Calu3 (cell line): ENCODE measurements at regions not wholly inside any gene's neighbourhood (a gene's known extent, or its start where the extent isn't known, plus 50 kb on each side); places are given as distances from the start of the nearest gene placed in this dataset.

Experiments used
- BruUV-seq: library from RNA; stranded (reverse); fragments of 400-500 nt; replicated peaks from 2 replicates; lab custom pipeline; 2021; lab: Mats Ljungman, UMichigan
- CTCF ChIA-PET: fragments of 300-600 bp; sonication (Branson Sonifier 250); formaldehyde crosslinking; loops from one replicate; lab custom pipeline; 2022; ENCODE audit warnings: antibody characterized with exemption; lab: Charles Lee
- DNase-seq: peaks from one replicate; pipeline ENCODE4 v3.0.0; 2022
- H3K27ac Mint-ChIP-seq: one replicate; pipeline ENCODE4 v1.8.0; 2022; ENCODE audit warnings: mixed read lengths; ENCODE audit not compliant: unreplicated experiment
- H3K27me3 Mint-ChIP-seq: one replicate; pipeline ENCODE4 v1.8.0; 2022; ENCODE audit warnings: mixed read lengths; ENCODE audit not compliant: unreplicated experiment
- H3K36me3 Mint-ChIP-seq: one replicate; pipeline ENCODE4 v1.8.0; 2022; ENCODE audit warnings: mild to moderate bottlenecking, moderate library complexity, mixed read lengths; ENCODE audit not compliant: insufficient read depth, unreplicated experiment
- H3K4me1 Mint-ChIP-seq: one replicate; pipeline ENCODE4 v1.8.0; 2022; ENCODE audit warnings: mild to moderate bottlenecking, low read depth, mixed read lengths; ENCODE audit not compliant: unreplicated experiment
- H3K4me3 Mint-ChIP-seq: one replicate; pipeline ENCODE4 v1.8.0; 2022; ENCODE audit warnings: mild to moderate bottlenecking, low read depth, moderate library complexity, mixed read lengths; ENCODE audit not compliant: unreplicated experiment
- H3K9me3 Mint-ChIP-seq: one replicate; pipeline ENCODE4 v1.8.0; 2022; ENCODE audit warnings: low read depth, mixed read lengths; ENCODE audit not compliant: unreplicated experiment
- CTCF ChIP-seq: fragments of 200-600 bp; IDR thresholded peaks from one replicate; pipeline ENCODE4 v1.8.0; 2022; ENCODE audit warnings: antibody characterized with exemption; ENCODE audit not compliant: unreplicated experiment
- intact Hi-C: fragments of 100-400 bp; cut with micrococcal nuclease; formaldehyde crosslinking; loops from one replicate; pipeline ENCODE4 v1.10.0; 2022; ENCODE audit not compliant: unreplicated experiment

GRCh38 chr14:104447750-104448149, 131.8 kb upstream of the C14orf180 start:
- CTCF ChIA-PET = no interaction called here
- no peak overlapping the region for H3K4me3 Mint-ChIP-seq
- no peak overlapping the region for H3K27ac Mint-ChIP-seq
- H3K36me3 Mint-ChIP-seq = no peaks in the 10 kb centered on the region
- no TSS peak for BruUV-seq
- peaks cover 83% of the 10 kb centered on the region for H3K27me3 Mint-ChIP-seq
- peaks cover 8% of the 10 kb centered on the region for H3K9me3 Mint-ChIP-seq
- intact Hi-C loops = no loop called here
- no peak for DNase-seq
- TF ChIP-seq CTCF = no peak
- no peaks in the 10 kb centered on the region for H3K4me1 Mint-ChIP-seq

GRCh38 chr14:104448321-104448720, 131.2 kb upstream of the C14orf180 start:
- H3K4me1 Mint-ChIP-seq = no peaks in the 10 kb centered on the region
- no peak for TF ChIP-seq CTCF
- no peak overlapping the region for H3K4me3 Mint-ChIP-seq
- H3K9me3 Mint-ChIP-seq = peaks cover 8% of the 10 kb centered on the region
- intact Hi-C loops = no loop called here
- CTCF ChIA-PET = no interaction called here
- no TSS peak for BruUV-seq
- no peak overlapping the region for H3K27ac Mint-ChIP-seq
- peaks cover 83% of the 10 kb centered on the region for H3K27me3 Mint-ChIP-seq
- no peaks in the 10 kb centered on the region for H3K36me3 Mint-ChIP-seq
- no peak for DNase-seq

- H3K4me3 Mint-ChIP-seq = no peak overlapping the region
- H3K27me3 Mint-ChIP-seq = peaks cover 84% of the 10 kb centered on the region
- intact Hi-C loops = no loop called here
- H3K4me1 Mint-ChIP-seq = no peaks in the 10 kb centered on the region
- no TSS peak for BruUV-seq
- H3K36me3 Mint-ChIP-seq = no peaks in the 10 kb centered on the region
- peaks cover 8% of the 10 kb centered on the region for H3K9me3 Mint-ChIP-seq
- H3K27ac Mint-ChIP-seq = no peak overlapping the region
- TF ChIP-seq CTCF = no peak
- CTCF ChIA-PET = no interaction called here
- no peak for DNase-seq
These were observed 130.8 kb upstream of the C14orf180 start for GRCh38 chr14:104448721-104449120.

- peaks cover 8% of the 10 kb centered on the region for H3K9me3 Mint-ChIP-seq
- no peaks in the 10 kb centered on the region for H3K4me1 Mint-ChIP-seq
- BruUV-seq = no TSS peak
These were observed 128.7 kb upstream of the C14orf180 start for GRCh38 chr14:104450811-104451401.

More at GRCh38 chr14:104450811-104451401, 128.7 kb upstream of the C14orf180 start:
- no peak overlapping the region for H3K27ac Mint-ChIP-seq
- no peak for DNase-seq
- peaks cover 84% of the 10 kb centered on the region for H3K27me3 Mint-ChIP-seq
- H3K4me3 Mint-ChIP-seq = no peak overlapping the region
- CTCF ChIA-PET = no interaction called here
- intact Hi-C loops = no loop called here
- TF ChIP-seq CTCF = no peak
- H3K36me3 Mint-ChIP-seq = no peaks in the 10 kb centered on the region
